NB4 (cell line): ENCODE measurements at regions not wholly inside any gene's neighbourhood (a gene's known extent, or its start where the extent isn't known, plus 50 kb on each side); places are given as distances from the start of the nearest gene placed in this dataset.

Experiments used
- CTCF ChIP-seq: IDR thresholded peaks from one replicate; pipeline ENCODE4 v1.5.1; 2012; ENCODE audit warnings: low read depth, low read length
- POLR2A ChIP-seq: IDR thresholded peaks from 2 replicates; pipeline ENCODE4 v1.6.1; 2011; ENCODE audit warnings: mild to moderate bottlenecking; ENCODE audit not compliant: insufficient read length; ENCODE audit errors: extremely low read depth

- TF ChIP-seq CTCF (no peak), POLR2A (no peak)
Measured at GRCh38 chr11:11164334-11164690, 188.7 kb downstream of the CSNK2A3 start.
